NCI-H1092 (cell line): ENCODE measurements at regions not wholly inside any gene's neighbourhood (a gene's known extent, or its start where the extent isn't known, plus 50 kb on each side); places are given as distances from the start of the nearest gene placed in this dataset.
"Not testable (repeated sequence)": the region's sequence is repeated elsewhere in the genome, so short reads cannot be mapped to it uniquely, and the experiment has no call there.

ENCODE experiments used
- DNase-seq: peaks from one replicate; lab custom pipeline; 2025; lab: John Stamatoyannopoulos, UW

DNA sequence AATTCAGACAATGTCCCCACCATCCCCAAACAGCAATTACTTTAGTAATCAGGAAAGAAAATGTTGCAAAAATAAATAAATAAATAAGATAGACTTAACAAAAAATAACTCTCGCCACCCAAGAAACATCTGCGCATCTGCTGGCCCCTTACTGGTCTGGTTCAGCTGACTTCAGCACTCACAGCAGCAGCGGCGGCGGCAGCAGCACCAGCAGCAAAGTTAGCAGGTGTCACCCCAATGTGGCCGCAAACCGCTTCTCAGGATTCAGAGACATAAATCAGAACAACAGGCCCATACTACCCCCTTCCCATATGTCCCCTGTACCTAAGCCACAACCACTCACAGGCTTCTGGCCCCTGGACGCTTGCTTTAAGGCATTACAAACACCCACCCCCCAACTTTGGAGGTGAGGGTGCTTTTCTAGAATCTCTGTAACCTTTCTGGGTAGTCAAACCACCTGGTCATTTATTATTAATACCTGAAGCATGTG is 593.0 kb downstream of the BNC2 start:
- DNase-seq, result no peak

DNA sequence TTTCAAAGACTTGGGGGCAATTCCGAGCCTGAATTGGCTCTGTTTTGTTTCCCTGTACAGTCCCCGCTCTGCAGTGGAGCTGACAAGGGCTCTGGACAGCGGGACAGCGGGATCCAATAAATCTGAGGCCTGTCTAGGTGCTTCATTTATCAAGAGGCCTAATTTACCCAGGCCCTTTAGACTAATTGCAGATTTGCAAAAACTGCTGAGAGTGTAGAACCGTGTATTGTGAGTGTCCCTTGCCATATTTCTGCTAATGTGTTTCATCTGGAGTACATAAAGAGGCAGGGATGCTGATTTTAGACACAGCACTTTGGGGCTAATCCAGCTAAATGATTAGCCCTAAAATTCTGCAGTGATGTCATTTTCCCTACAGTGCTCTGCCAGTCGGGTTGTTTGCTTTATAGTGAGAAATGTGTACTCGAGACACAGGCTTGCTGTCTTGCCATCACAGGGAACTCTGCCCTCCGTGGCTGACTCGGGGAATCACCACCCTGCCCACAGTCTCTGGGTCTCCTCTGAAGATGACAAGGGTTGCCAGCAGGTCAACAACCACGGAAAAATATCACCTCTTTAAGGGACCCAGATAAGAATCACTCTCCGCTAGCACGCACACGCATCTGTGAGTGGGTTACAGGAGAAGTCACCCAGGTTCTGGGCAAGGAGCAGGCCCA is 592.0 kb downstream of the BNC2 start:
- no peak for DNase-seq

DNA sequence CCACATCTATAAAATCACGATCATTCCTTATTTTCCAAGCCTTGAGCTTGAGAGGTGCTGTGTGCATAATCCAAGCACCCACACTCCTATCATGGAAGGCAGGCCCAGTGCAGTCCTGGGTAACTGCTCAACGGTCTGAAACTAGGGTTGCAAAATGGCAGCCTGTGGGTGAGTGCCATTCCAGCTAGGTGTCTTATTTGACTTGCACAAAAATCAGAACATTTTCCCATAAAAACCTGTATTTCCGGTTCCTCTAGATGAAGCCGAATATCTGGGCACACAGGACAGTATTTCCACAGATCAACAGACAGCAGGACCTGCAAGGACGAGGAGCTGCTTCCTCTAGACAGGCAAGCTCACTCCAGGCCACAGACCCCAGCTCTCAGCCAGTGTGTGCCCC is 588.8 kb downstream of the BNC2 start:
- DNase-seq, result no peak

DNA sequence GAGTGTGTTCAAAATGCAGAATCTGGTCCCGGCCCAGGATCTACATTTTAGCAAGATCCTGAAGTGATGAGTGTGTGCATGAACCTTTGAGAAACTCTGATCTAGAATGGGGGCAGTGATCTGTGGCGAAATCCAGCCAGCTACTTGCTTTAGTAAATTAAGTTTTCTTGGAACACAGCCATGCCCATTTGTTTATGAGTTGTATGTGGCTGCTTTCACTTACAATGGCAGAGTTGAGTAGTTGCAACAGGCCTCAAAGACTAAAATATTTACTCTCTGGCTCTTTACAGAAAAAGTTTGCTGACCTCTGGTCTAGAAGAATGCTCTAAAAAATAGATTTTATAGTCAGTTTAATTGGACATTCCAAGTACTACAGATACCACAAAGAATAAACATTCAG is 588.3 kb downstream of the BNC2 start:
- no peak for DNase-seq

DNA sequence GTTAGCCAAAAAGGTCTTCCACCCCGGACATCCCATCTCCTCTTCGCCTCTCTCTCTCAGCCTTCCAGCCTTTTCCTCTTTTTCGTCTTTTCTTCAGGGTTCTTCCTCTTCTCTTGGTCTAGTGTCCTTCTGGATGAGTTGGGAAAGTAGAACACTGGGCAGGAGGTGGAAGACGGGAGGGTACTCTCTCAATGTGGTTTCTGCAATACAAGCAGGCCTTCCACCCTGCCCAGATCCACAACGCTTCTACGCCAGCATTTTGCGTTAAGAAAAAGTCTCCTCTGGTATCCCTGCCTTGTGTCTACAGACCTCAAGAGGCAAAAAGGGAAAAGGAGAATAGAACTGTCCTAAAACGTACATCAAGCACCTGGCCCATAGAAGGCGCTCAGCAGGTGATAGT is 587.8 kb downstream of the BNC2 start:
- DNase-seq, result no peak

DNA sequence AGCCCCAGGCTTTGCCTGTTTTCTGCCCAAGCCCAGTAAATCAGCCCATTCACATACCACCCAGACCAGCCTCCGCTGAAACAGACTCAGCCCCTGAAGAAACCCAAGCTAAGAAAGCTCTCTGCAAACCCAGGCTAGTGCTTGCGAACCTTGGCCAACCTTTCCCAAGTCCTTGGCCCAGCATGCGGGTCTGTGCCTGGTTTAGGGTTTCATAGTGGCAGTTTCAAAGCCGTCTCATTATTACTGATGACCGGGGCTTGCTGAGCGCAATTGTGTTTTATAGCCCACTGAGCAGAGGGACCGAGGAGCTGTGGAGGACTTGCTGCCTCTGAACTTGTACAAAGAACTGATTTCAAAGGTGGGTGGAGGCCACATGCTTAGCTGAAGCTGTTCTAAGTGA is 584.3 kb downstream of the BNC2 start:
- no peak for DNase-seq

DNA sequence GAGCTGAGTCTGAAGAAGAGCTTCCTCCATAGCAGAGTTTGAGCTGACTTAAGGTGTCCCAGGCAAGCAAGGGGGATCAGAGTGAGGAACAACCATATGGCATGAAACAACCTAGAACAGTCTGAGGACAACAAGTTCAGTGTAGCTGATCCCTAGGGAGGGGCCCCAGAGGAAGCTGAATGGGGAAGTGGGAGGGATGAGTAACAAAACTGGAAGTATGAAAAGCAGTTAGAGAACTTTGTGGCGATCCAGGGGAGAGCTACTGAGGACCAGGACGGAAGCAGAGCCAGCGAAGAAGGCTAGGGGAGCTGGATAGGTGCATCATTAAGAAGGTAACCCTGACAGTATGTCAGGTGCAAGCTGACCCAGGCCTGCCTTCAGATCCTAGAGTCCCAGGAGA is 580.8 kb downstream of the BNC2 start:
- no peak for DNase-seq

DNA sequence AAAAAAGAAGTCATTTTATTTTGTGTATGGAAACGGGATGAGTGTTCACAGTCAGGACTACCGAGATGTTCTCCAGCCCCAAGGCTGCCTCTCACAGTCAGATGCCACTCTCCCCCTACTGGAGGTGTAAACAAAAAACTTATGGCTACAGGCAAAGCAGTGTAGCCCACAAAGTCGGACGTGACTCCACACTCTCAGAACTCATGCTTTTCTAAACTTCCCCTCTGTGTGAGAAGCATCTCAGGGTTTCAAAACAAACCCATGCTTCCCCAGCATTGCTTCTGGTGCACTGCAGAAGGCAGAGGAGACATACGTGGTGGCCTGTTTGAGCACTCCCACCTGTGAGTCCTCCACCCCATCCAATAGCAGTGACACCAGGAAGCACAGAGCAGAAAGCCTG is 580.3 kb downstream of the BNC2 start:
- no peak for DNase-seq

DNA sequence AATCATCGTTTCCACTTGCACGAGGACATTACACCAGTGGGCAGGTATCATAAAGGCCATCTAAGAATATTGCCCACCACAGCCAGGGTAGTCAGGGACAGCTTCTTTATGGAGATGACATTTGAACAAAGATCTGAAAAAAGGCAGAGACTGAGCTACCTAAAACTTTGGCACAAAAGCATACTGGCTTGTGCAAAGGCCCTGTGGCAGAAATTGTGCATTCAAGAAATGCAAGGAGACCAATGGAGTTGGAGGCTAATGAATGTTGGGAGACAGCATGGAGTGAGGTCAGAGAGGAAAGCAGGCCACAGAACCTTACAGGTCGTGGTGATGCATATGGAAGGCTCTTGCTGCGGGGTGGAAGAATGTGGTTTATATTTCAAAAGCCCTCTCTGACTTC is 578.5 kb downstream of the BNC2 start:
- no peak for DNase-seq

DNA sequence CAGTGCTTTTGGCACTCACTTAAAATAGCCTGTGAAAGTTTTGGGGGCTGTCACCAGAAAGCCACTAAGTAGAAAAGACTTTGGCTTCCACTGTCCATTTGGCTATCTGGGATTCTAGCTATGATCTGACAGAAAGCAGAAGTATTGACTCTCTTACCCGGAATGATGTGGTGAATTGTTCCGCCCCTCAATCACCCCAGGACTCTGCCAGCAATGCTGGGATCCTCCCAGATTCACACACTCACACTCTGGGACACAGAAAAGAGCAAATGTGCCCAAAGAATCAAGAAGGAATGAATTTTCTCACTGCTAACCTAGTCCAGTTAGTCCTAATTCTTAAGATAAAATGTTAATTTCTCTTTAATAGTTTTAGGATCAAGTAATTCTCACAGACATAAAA is 576.9 kb downstream of the BNC2 start:
- DNase-seq, result no peak

DNA sequence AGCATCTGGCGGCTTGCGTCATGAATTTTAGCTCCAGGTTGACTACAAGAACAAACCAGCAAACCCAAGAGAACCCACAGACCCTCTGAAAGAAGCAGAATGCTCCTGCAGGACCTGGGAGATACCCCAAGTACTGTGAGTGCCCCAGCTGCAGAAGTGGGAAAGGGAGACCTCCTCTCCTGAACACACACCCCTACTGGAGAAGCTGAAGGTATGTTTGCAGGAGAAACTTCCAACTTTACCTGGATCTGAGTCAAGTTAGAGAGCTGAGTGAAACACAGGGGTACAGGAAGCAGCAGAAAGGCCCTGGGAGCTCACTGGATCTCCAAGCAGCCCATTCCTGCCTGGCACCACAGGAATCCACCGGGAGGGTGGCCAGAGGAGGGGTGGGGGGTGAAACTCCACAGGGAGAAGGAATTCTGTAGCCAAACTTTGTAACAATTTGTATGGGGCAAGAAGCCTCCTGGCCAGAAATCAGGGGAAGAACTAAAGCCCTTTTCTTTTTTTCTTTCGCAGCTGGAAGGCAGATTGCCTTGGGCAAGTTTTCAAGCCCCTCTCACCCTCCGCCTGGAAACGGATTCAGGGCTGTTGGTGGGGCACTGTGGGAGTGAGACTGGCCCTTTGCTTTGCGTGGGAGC is 576.2 kb downstream of the BNC2 start:
- DNase-seq, result no peak

DNA sequence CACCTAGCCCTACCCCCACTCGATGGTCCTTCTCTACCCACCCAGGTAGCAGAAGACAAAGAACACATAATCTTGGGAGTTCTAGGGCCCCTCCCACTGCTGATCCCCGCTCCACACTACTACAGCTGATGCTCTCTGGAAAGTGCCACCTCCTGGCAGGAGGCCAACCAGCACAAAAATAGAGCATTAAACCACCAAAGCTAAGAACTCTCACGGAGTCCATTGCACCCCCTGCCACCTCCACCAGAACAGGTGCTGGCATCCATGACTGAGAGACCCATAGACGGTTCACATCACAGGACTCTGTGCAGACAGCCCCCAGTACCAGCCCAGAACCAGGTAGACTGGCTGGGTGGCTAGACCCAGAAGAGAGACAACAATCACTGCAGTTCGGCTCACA is 575.5 kb downstream of the BNC2 start:
- DNase-seq, result not testable (repeated sequence)

DNA sequence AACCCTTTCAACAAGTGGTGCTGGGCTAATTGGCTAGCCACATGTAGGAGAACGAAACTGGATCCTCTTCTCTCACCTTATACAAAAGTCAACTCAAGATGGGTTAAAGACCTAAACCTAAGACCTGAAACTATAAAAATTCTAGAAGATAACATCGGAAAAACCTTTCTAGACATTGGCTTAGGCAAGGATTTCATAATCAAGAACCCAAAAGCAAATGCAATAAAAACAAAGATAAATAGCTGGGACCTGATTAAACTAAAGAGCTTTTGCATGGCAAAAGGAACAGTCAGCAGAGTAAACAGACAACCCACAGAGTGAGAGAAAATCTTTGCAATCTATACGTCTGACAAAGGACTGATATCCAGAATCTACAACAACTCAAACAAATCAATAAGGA is 571.1 kb downstream of the BNC2 start:
- DNase-seq, result not testable (repeated sequence)

DNA sequence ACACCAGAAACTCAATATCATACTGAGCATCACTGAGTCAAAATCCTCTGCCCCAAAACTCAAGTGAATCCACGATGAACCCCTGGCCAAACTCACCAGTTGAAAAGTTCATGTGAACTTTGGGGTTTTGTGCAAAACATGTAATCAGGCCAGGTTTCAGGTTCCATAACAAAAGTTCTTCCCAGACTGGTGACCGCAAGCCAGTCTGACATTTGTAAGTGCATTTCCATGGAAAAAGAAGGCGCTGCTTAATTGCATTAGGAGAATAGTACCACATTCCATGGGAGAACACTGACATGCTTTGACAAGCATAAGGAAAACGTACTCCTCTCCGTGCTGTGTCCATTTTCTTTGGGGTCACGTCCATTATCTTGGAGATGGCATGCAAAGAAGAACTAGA is 567.0 kb downstream of the BNC2 start:
- DNase-seq, result no peak

DNA sequence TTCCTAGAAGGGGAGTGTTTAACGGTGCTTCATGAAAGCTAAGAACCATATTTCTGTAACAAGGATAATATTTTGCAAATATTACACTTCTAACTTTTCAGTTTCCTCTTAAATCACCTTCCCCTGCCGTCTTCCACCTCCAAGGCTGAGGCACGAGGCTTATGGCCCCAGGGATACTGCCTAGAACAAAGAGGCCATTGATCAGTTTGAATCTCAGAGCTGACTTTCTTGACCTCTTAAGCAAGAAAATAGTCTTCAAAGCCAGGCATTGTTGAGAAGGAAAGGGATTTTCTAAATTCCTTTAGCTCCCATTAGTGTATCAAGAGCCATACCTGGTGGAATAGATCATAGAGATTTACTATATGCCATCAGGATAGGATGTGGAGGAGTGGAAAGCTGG is 566.2 kb downstream of the BNC2 start:
- no peak for DNase-seq

DNA sequence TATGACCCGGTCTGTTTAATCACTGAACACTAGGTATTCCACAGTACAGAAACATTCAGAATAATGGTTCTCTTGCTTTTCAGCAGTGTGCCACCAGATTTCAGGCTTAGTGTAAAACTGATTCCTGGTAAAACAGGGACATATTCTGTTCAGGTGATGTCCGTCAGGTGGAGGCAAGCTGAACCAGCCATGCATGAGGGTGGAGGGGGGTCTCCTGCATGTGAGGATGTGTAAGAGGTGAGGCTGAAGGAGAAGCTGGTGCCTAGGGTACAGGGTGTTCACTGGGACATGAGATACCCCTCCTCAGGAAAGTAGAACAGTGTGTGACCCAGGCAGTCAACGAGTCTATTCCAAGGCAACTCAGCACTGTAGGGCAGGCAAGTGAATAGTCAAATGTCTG is 563.9 kb downstream of the BNC2 start:
- DNase-seq, result no peak

DNA sequence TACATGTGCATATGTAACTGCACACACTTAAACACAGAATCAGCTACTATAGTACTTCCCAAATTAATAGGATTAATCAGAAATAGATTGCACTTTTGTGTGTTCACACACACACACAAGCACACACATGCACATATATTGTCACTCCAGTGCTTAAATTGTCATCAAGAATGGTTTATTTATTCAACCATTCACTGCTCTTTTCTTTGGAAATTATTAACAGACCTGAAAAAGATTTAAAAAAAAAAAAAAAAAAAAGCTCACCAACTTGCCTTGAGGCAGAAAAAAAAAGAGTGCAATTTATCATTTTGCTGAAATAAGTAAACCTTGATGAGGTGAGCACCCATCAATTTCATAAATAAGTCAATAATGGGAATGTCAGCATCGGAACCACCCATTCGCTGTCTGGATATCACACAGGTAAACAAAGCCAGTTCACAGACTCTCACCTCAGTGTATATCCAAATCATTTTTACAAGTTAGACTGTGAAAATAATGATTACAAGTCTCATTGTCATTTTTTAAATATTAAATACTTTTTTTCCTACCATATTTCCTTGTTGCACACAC is 562.8 kb downstream of the BNC2 start:
- no peak for DNase-seq

DNA sequence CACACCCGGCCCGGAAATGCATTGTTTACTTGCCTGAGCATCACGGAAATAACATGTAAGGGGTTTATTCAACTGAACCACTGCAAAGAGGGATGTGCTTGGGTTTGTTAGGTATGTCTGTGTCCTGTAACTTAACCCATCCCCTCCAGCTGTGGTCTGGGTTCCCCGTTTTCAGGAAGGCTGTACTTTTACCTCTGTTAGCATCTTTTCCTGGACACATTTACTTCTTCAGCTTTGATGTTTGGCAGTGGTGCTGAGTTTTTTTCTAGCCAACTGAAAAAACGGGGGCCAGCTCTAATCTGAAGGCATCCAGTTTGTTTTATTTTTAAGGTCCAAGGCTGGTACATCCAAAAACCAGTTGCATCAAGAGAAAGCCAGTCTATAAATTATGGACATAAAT is 561.8 kb downstream of the BNC2 start:
- no peak for DNase-seq

DNA sequence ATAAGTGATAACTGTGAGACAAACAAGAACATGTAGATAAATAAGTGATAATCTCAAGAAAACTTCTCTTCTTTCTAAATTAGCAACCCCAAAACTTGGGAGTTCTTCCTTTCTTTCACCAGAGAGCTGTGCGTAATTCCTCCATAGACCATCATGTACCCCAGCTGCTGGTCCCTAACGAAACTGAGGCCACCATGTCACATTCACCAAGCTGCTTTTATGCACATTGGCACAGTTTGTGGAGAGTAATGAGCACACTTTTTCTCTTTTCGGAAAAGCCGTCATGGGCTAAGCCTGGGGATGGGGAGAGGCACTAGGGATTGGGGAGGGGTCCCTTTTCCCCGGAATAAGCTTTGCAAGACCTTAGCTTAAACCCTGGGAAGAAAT is 561.4 kb downstream of the BNC2 start:
- no peak for DNase-seq

DNA sequence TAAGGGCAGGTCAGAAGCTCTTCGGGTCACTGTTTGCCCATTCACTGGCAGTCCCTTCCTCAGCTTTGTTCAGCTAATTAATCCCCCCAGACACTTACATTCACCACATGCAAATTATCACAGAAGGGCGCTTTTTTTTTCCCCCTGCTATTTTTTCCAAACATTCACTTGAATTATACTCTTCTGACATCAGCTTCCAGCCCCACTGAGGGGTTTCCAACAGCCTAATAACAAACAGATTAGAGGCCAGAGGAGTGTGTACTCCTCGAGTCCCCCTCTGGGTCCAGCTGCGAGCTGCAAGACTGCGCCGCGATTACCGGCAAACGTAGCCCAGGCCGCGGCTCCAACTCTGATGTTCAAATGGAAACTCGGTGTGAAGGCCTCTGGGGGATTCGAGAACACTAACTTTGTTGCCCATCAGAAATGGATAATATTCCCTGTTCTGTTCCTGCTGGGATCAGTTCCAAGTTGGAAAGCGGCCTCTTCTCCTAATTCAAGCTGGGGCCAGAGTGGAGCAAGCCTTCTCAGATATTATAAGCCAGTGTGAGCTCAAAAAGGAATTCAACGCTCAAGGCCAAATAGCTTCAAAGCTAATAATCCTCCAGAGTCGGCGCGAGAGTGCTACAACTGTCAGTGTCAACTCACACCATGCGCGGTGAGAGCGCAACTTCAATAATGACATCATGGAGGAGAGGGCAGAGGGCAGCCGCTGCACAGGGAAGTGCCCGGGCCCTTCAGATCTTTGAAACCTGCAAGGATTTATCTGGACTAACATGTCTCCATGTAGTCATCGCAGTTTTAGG is 560.8 kb downstream of the BNC2 start:
- no peak for DNase-seq

DNA sequence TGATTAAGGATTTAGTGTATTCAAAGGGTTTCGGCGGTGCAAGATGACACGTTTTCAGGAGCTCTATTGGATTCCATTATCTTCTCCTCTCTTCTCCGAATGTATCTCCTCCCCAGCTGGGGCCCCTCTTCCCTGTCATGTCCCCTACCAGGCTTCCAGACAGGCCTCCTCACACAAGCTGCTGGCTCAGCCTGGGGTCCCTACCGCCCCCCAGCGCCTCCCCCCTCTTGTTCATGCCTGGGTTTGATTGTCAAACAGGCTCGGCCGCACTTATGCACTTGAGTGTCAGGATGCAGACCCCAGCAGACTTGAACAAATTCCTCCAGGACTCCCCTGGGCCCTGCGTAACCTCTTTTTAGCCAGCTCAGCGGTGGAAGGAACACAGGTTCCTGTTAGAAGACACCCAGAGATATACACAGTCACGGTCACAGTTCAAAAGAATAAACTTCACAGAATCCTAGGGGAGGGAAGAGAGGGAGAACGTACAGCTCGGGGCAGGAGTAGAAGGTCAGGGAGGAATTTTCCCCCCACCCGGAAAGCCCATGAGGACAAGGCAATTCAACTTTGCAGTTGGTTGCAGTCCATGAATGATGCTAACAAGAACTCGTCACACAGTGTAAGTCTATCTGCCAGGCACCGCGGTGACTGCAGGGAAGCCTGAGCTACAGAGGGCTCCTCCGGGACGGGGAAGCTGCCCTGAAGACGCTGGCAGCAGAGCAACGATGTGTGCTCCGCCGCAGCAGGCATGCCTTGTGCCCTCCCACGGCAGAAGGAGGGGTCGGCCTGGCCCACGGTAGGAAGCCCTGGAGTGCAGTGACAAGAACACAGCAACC is 560.0 kb downstream of the BNC2 start:
- no peak for DNase-seq

DNA sequence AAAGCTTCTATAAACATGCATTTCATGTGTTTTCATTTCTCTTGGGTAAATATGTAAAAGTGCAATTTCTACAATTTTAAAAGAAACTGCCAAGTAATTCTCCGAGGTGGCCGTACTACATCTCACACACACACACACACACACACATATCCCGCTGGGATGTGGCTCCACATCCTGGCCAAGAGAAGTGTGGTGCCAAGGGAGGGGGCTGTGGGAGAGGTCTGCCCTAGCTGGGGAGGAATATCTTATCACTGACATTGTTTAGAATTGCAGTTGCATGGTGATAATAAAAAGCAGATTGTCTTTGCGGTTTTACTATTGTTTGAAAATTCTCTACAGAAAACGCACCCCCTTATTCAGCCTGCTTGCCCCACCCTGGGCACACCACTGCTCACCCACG is 558.4 kb downstream of the BNC2 start:
- DNase-seq, result no peak
